Esophagus squamous epithelium (tissue), 5 donors: ENCODE measurements at regions not wholly inside any gene's neighbourhood (a gene's known extent, or its start where the extent isn't known, plus 50 kb on each side); places are given as distances from the start of the nearest gene placed in this dataset.
A peak's percentile ranks its signal among the peaks of the same experiment; 100 is the strongest.

ENCODE experiments used
- DNase-seq: peaks from one replicate; lab custom pipeline; 2025; lab: John Stamatoyannopoulos, UW
- H3K27ac ChIP-seq, 4 donors: fragments of 200-600 bp; sonication (generic); one replicate each; pipeline ENCODE4 v1.5.1; 2016 to 2019; ENCODE audit warnings: mild to moderate bottlenecking in 1 of 4
- H3K27me3 ChIP-seq, 4 donors: fragments of 200-600 bp; sonication (generic); 1 replicate in 3 of 4; 2 replicates in 1 of 4; pipeline versions ENCODE4 v1.5.1 to v1.6.0; 2017 to 2021; ENCODE audit warnings: antibody characterized with exemption in 1 of 4
- H3K36me3 ChIP-seq, 3 donors: fragments of 200-600 bp; sonication (generic); one replicate each; pipeline ENCODE4 v1.5.1; 2016 to 2019
- H3K4me1 ChIP-seq, 3 donors: fragments of 200-600 bp; sonication (generic); one replicate each; pipeline ENCODE4 v1.5.1; 2017 to 2019
- H3K4me3 ChIP-seq, 4 donors: fragments of 200-600 bp; sonication (generic); 1 replicate in 3 of 4; 2 replicates in 1 of 4; pipeline ENCODE4 v1.5.1; 2016 to 2019; ENCODE audit warnings: mild to moderate bottlenecking in 2 of 4, moderate library complexity in 1 of 4
- H3K9me3 ChIP-seq, 3 donors: fragments of 200-600 bp; sonication (generic); one replicate each; pipeline ENCODE4 v1.5.1; 2016 to 2019
- POLR2A ChIP-seq, 4 donors: fragments of 450-650 bp; IDR thresholded peaks; one replicate each; pipeline ENCODE4 v1.6.1; 2017; ENCODE audit warnings: antibody characterized with exemption in 4 of 4, mild to moderate bottlenecking in 4 of 4, moderate library complexity in 3 of 4
- WGBS, 2 donors: methylation state at CpG; one replicate each; pipeline ENCODE4 v1.1.5; 2018; 5-methylcytosine and 5-hydroxymethylcytosine counted together
- intact Hi-C: fragments of 100-400 bp; cut with DNase I; formaldehyde crosslinking; loops from one replicate; pipeline ENCODE4 v1.15.0; 2022
- TF ChIP-seq, protein P1 (sequence below), 6 experiments: fragments of 450-650 bp in 4 of 6; fragments of 200-600 bp in 2 of 6; sonication (generic) in 2 of 6; IDR thresholded peaks; one replicate each; pipeline ENCODE4 v1.5.1; 2016 to 2019; ENCODE audit warnings: antibody characterized with exemption in 6 of 6, mild to moderate bottlenecking in 4 of 6, moderate library complexity in 4 of 6
- donor health status: DM: yes; HTN: yes; CAD: no.

DNA sequence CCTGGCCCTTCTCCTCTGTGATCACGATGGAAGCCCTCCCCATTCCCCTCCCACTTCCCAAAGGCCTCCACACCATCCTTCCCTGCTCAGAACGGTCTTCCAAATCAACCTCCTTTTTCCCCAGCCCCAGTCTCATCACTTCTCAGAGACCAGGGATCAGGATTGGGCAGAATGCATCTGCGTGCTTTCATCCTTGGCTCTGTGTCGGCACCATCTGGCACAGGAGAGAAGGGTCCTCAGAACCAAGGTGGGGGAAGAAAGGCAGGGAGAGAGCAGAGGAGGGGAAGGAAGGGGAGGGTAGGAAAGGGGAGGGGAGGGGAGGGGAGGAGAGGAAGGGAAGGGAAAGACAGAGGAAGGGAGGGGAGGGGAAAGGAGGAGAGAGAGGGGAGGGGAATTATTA lies 52.4 kb upstream of the FICD start:
- no peak for DNase-seq
- intact Hi-C loops, result no loop called here
- Histone ChIP-seq H3K4me3 (no peak overlapping the region), H3K9me3 (no peaks in the 10 kb centered on the region), H3K27ac (no peak overlapping the region), H3K36me3 (no peaks in the 10 kb centered on the region), H3K4me1 (no peaks in the 10 kb centered on the region), H3K27me3 (peaks cover 0 to 68% (median 0%) of the 10 kb centered on the region in 4 donors)
- WGBS, 2 donors, result 38 to 46% methylated on average over 3 to 4 of the region's 4 CpGs
- no peak for TF ChIP-seq POLR2A (IDR thresholded peaks at IDR 0.05)
- TF ChIP-seq, protein P1, sequence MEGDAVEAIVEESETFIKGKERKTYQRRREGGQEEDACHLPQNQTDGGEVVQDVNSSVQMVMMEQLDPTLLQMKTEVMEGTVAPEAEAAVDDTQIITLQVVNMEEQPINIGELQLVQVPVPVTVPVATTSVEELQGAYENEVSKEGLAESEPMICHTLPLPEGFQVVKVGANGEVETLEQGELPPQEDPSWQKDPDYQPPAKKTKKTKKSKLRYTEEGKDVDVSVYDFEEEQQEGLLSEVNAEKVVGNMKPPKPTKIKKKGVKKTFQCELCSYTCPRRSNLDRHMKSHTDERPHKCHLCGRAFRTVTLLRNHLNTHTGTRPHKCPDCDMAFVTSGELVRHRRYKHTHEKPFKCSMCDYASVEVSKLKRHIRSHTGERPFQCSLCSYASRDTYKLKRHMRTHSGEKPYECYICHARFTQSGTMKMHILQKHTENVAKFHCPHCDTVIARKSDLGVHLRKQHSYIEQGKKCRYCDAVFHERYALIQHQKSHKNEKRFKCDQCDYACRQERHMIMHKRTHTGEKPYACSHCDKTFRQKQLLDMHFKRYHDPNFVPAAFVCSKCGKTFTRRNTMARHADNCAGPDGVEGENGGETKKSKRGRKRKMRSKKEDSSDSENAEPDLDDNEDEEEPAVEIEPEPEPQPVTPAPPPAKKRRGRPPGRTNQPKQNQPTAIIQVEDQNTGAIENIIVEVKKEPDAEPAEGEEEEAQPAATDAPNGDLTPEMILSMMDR (IDR thresholded peaks at IDR 0.05), result no peak

- H3K27ac ChIP-seq, result no peak overlapping the region
- no peaks in the 10 kb centered on the region for H3K4me1 ChIP-seq
- no peaks in the 10 kb centered on the region for H3K36me3 ChIP-seq
- peaks cover 0 to 63% (median 0%) of the 10 kb centered on the region in 4 donors for H3K27me3 ChIP-seq
- intact Hi-C loops, result no loop called here
- no peaks in the 10 kb centered on the region for H3K9me3 ChIP-seq
- no peak overlapping the region for H3K4me3 ChIP-seq
- no peak for DNase-seq
- 62 to 70% methylated on average over 3 to 4 of the region's 4 CpGs for WGBS, 2 donors
- TF ChIP-seq, protein P1 (IDR thresholded peaks at IDR 0.05), result no peak
- TF ChIP-seq POLR2A (IDR thresholded peaks at IDR 0.05), result no peak
These were observed 53.9 kb upstream of the FICD start for GRCh38 chr12:108461058-108461660.

DNA sequence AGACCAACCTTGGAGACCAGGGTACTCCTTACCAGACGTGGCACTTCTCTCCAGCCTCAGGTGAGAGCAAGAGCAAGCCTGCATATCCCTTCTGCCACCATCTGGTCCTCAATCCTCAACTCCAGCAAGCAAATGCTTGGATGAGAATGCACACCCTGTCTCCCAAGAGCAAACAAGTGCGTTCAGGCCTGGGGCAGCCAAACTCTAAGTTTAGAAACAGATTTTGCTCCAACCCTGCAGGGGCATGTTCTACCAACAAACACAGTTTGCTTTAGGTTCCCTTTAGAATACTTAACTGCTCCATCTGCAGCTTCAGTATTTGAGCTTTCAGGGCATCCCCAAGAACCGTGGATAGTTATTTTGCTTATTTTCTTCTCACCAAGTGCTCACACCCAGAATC lies 55.9 kb upstream of the FICD start:
- no peaks in the 10 kb centered on the region for H3K4me1 ChIP-seq
- 7 to 23% methylated on average over 2 to 3 of the region's 3 CpGs for WGBS, 2 donors
- no peaks in the 10 kb centered on the region for H3K36me3 ChIP-seq
- DNase-seq, result no peak
- H3K9me3 ChIP-seq, result no peaks in the 10 kb centered on the region
- intact Hi-C loops, result no loop called here
- H3K27me3 ChIP-seq, result peaks cover 0 to 42% (median 0%) of the 10 kb centered on the region in 4 donors
- no peak overlapping the region for H3K4me3 ChIP-seq
- TF ChIP-seq, protein P1 (IDR thresholded peaks at IDR 0.05), result no peak
- TF ChIP-seq POLR2A (IDR thresholded peaks at IDR 0.05), result no peak
- no peak overlapping the region for H3K27ac ChIP-seq

DNA sequence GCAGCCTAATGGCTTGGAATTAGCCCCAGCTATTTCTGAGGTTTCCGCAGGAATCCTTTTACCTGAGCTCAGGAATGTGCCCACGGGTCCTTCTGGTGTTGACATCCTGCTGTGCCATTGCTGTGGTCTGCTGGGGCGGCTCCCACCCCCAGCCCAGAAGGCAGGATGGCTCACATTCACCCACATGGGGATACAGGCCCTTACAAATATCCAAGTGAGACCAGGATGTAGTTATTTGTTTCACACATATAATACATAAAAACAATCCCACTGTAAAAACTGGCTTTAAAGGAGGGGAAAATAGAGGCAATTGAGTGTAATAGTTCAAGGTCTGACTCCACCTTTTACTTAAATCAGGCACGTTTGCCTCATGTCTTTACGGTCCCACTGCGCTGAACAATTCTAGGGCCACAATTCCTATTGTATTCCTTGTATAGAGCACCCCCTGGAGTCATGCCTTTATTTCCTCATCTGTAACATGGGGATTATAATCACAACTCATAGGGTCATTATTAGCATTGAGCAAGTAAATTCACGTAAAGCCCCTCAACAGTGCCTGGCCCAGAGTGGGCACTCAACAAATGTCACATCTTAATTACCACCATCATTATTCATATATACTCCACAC lies 57.2 kb upstream of the FICD start:
- DNase-seq, result no peak
- 48 to 59% methylated on average over 6 of the region's 7 CpGs for WGBS, 2 donors
- intact Hi-C loops, result no loop called here
- Histone ChIP-seq H3K4me1 (no peaks in the 10 kb centered on the region), H3K27ac (no peak overlapping the region), H3K9me3 (no peaks in the 10 kb centered on the region), H3K27me3 (peaks cover 0 to 32% (median 0%) of the 10 kb centered on the region in 4 donors), H3K36me3 (no peaks in the 10 kb centered on the region), H3K4me3 (no peak overlapping the region)
- TF ChIP-seq, protein P1 (IDR thresholded peaks at IDR 0.05), result peak in 1 of 6 experiments; percentile 3
- no peak for TF ChIP-seq POLR2A (IDR thresholded peaks at IDR 0.05)

GRCh38 chr12:108457006-108457733 lies 57.9 kb upstream of the FICD start:
- DNase-seq, result no peak
- TF ChIP-seq POLR2A (IDR thresholded peaks at IDR 0.05), result no peak
- TF ChIP-seq, protein P1 (IDR thresholded peaks at IDR 0.05), result peak in 5 of 6 experiments; percentile 44 to 71 (median 48)
- no peaks in the 10 kb centered on the region for H3K9me3 ChIP-seq
- H3K27ac ChIP-seq, result no peak overlapping the region
- H3K27me3 ChIP-seq, result peaks cover 0 to 27% (median 0%) of the 10 kb centered on the region in 4 donors
- intact Hi-C loops, result no loop called here
- WGBS, 2 donors, result 13 to 35% methylated on average over 2 to 3 of the region's 4 CpGs
- H3K4me3 ChIP-seq, result no peak overlapping the region
- H3K36me3 ChIP-seq, result no peaks in the 10 kb centered on the region
- no peaks in the 10 kb centered on the region for H3K4me1 ChIP-seq
